NCI-H2227 treated with DMSO at 0.1 percent for 48 hours (cell line): ENCODE measurements at regions not wholly inside any gene's neighbourhood (a gene's known extent, or its start where the extent isn't known, plus 50 kb on each side); places are given as distances from the start of the nearest gene placed in this dataset.
"Not testable (repeated sequence)": the region's sequence is repeated elsewhere in the genome, so short reads cannot be mapped to it uniquely, and the experiment has no call there.

Experiments used
- DNase-seq: peaks from one replicate; lab custom pipeline; 2025; lab: John Stamatoyannopoulos, UW

DNA sequence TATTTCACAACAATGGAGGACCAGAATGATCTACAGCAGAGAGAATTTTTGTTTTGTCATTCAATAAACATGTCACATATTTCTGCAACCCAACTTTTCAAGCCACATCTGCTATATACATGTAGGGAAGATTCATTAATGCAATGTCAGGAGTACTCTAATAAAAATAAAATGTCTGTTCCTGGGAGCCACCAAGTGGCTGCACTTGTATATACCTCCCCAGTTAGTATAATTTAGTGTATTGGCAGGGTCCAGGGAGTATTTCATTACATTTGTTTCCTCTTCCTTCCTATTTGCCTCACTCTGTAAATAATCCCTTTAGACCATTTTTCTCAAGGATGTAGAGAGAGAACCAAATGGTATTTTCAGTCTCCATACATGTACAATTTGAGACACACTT lies 1169.0 kb downstream of the DIAPH3 start:
- DNase-seq = no peak

DNA sequence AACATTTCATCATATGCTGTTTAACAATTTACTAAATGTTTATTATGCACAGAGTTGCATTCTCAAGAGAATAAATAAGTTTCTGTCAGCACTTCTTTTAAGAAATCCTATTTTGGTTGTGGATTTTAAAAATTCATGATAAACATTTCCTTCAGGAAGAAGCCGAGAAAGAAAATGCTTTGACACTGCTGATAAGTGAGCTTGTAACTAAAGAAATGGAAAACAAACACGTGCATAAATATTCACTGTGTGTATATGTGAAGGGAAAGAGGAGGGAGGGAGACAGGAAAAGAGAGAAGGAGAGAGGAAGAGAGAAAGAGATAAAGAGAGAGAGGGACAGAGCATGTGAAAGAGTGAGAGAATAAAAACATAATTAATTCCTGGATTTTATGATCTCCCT lies 1165.0 kb downstream of the DIAPH3 start:
- no peak for DNase-seq

DNA sequence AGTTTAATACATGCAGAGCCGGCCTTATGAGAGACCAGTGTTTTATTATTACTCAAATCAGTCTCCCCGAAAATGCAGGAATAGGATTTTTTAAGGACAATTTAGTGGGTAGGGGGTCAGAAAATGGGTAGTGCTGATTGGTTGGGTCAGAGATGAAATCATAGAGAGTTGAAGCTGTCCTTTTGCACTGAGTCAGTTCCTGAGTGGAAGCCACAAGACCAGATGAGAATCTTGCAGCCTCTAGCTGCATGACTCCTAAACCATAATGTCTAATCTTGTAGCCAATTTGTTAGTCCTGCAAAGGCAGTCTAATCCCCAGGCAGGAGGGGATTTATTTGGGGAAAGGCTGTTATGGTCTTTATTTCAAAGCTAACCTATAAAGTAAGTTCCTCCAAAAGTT lies 1163.9 kb downstream of the DIAPH3 start:
- no peak for DNase-seq

DNA sequence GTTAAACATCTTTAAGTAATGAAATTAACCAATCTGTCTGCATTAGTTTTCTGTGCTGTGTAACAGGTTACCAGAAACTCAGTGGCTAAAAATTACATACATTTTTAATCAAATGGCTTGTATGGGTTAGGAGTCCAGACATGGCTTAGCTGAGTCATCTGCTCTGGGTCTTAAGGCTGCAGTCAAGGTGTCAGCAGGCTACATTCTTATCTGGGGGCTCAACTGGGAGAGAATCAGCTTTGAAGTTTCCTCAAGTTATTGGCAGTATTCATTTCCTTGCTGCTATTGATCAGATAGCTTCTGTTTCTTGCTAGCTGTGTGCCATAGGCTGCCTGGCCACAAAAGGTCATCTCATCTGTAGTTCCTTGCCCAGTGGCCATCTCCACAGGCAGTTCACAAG lies 1163.0 kb downstream of the DIAPH3 start:
- DNase-seq = no peak

DNA sequence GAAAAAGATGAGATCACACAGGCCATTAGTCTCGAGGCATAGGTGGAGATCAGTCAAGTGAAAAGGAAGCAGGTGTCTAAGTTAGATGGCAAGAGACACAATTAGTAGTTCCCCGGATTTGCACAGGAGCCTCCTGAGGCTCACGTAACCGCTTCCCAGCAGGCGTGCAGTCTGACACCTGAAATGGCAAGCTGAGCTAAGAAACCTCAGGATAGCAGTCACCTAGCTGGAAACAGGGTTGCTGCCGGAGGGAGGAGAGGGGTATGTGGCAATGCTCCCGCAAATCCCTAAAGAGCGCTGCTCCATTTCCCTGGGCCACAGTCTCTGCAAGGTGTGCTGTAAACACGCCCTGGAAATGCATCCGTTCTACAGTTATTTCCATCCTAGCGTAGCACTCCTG lies 1151.0 kb downstream of the DIAPH3 start:
- no peak for DNase-seq

DNA sequence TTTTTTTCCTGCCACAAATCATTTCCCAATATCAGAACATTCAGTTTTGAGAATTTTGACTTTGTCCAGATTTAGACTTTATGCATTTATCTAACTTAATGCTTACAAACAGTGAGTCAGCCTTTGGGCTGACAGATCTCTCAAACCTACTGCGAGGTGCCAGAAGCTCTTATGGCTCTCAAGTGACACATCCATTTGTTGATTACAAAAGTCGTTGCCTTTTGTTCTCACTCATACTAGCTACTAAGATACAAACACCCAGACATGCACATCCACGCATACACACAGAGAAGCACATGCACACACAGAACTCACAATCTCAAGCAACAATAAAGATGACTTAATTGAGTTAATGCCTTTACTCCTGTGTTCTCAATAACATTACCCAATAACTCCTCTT lies 1147.5 kb downstream of the DIAPH3 start:
- DNase-seq = no peak

DNA sequence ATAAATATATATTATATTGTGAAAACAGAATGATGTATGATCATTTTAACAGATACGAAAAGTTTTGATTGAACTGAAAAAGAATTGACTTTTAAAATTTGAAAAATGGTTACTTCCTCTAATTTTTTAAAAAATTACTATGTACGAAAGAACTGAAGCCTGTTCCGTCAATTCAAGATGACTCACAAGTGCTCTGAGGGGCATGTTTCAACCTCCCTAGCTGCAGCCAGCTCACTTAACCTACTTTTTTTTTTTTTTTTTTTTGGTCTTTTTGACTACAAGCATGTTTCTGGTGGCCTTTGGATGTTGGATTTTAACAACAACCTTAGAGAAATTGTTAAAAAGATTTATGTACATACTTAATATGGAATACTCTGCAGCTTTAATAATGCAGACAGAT lies 1139.3 kb downstream of the DIAPH3 start:
- no peak for DNase-seq

DNA sequence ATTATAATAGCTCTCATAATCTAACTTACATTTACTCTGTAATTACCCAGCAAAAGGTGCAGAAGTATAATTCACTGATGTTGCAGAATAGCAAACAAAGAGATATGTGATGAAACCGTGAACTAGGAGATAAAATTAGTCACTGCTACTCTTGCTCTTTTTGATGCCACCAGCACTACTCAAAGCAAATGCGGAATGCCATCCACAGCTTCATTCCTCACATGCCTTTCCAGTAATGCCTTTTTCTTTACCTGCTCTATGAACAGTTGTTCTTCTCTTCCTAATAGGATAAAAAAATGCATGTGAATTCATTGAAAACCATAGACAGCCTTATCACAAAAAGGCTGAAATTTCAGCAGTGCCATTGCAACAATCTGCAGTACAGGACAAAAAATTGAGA lies 1129.5 kb downstream of the DIAPH3 start:
- no peak for DNase-seq

DNA sequence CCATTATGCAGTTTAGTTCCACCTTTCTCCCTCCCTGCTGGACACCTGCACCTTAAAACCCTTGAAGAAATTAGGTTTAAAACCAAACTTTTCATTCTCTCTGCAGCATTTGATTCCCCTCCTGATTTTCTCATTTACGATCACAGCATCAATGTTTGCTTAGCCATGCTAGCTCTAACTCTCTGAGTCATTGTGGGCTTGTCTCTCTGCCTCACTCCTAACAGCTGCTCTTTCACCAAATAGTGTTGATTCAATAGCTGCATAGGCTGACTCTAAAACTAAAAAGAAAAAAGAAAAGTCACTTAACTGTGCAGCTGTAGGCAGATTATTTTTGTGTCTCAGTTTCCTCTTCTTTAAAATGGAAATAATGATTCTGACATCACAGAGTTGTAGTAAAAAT lies 1124.9 kb downstream of the DIAPH3 start:
- no peak for DNase-seq

DNA sequence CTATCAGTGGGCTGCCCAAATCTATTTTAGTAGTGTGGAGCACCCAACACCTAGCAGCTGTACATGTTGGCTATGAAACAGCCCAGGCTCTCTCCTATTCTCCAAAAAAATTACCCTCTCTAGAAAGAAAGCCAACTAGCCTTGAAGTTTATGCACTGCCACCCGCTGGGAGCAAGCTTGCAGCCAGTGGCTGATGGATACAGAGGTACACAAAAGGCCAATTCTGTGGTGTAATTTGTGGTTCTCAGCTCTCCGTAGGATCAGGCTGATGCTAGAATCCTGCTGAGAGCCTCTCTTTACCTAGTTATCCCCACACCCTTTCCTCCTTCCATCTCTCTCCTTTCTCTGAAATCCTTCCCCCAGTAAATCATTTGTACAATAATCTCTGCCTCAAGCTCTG lies 1120.7 kb downstream of the DIAPH3 start:
- DNase-seq = peak; percentile 1

DNA sequence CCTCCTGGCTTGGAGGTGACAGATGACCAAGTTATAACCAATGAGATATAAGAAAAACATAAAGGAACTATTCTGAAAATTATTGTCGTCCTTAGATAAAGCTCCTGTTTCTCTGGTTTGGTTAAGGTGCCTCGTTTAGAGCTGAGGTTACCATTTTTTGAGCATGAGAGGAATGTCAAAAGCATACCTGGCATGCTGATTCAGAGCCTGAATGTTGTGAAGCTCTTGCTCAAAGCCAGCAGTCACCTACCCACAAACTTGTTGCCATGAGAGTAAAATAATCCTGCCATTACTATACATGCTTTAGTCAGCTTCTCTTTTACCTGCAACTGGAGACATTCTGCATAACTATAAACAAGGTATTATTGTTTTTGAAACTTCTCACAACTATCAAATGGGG lies 1116.2 kb downstream of the DIAPH3 start:
- DNase-seq = no peak

DNA sequence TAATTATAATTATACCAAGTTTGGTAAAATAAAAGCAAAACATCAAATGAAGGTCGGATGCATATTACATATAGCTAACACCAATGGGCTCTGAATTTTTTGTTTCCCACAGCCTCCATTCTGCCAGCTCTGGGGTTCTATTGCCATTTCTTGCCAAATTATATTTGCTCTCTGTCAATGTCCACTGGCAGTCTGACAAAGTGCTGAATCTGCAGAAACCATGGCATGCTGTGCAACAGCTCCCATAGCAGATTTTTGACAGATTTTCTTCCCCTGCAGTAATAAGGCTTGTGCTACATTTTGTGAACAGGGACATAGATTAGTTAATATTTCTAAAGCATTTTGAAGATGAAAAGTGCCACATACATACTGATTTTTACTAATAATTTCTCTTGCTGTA lies 1102.1 kb downstream of the DIAPH3 start:
- DNase-seq = no peak

DNA sequence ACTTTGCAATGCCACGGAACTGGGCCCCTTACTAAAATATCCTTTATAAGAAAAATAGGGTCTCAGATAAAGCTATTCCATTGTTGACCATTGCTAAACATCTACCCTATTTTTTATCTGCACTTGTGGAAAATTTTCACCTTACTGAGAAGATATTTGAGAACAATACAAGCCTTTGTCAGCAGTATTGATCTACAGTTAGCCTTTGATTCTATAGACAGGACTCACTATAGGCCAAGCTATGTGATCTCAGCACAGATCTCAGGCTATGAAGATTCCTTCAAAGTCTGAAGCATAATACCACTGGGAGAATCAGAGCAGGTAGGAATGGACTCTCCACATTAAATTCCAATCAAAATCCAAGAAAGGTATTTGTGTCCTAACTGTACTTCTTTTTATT lies 1099.7 kb downstream of the DIAPH3 start:
- no peak for DNase-seq

DNA sequence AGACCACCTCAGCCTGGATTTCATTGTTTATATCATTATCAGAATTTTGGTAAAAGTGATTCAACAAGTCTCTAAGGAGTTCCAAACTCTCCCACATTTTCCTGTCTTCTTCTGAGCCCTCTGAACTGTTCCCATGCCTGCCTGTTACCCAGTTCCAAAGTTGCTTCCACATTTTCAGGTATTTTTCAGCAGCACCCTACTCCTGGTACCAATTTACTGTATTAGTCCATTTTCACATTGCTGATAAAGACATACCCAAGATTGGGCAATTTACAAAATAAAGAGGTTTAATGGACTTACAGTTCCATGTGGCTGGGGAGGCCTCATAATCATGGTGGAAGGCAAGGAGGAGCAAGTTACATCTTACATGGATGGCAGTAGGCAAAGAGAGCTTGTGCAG lies 1087.3 kb downstream of the DIAPH3 start:
- not testable (repeated sequence) for DNase-seq

DNA sequence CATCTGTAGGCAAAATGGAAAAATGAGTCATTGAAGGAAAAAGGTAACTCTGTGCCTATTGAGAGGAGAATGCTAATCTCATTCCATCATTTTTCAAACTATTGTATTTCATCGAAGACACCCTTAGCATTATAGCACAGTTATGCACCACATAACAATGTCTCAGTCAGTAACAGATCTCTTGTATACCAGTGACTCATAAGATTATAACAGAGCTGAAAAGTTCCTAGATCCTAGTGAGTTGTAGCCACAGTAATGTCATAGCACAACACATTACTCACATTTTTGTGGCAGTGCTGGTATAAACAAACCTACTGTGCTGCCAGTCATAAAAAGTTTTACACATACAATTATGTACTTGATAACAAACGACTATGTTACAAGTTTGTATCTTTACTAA lies 1077.6 kb downstream of the DIAPH3 start:
- no peak for DNase-seq

DNA sequence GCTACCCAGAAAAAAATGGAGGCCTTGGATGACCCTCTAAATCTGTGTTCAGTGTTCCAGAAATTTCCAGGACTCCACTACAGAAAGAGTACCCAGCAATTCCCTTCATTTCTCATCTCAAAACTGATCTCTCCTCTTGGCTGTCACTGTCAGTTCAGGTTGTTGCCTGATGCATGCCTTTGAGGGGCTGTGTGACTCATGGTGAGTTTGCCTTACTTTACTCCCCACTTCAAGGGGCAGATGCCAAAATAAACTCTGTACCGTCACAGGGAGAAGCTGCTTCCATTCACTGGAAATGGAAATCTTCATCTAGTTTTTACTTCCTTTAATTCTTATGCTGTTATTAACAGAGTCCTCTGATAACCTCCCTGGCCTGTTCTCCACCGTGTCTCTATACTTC lies 1075.0 kb downstream of the DIAPH3 start:
- DNase-seq = no peak

DNA sequence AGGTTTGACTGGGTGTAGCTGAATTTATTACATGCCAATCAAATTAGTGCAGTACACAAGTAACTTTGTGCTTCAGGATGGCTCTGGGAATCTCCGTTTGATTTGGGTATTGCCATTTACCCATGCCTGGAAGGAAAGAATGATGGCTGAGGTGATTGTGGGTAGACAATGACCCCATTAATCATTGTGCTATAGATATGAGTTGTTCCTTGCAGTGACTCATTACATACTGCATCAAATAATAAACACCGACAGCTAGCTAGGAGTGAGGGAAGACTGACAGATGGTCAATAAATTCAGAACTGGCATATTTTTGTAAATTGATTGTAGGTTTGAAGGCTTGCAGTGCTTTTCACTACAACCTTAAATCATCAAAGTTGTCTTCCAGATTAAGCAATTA lies 1069.5 kb downstream of the DIAPH3 start:
- DNase-seq = no peak

DNA sequence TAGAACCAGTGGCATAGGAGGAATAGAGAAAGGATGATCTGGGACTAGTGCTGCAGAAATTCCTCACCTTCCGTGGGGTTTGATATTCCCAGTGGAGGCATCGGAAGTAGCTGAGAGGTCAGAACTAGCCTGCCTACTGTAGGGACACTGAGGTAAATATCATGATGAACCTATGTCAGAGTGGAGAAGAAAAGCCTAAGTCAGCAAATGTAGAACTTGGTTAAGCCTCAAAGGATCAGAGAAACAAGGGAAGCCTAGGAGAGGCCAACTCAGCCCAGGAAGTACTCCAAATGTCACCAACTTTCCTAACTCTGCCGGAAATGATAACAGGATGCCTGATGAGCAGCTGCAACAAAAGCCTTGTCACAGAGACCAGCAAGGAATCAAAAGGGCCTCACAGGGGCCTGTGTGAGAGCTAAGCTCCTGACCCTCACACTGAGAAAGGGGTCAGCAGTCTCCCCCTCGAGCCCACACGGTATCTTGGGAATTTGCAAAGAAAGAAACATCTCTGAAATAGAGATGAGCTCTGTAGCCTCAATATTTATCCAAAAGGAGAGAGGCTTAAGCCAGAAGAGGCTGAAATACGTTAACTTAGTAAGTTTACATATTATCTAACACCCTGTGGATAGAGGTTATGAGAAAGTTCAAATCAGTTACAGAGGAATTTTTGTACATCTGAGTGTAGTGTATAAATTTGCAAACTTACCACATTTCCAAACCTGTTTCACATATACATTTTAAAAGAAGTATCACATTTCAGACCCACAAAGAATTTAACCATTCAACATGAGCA lies 1064.3 kb downstream of the DIAPH3 start:
- DNase-seq = no peak

DNA sequence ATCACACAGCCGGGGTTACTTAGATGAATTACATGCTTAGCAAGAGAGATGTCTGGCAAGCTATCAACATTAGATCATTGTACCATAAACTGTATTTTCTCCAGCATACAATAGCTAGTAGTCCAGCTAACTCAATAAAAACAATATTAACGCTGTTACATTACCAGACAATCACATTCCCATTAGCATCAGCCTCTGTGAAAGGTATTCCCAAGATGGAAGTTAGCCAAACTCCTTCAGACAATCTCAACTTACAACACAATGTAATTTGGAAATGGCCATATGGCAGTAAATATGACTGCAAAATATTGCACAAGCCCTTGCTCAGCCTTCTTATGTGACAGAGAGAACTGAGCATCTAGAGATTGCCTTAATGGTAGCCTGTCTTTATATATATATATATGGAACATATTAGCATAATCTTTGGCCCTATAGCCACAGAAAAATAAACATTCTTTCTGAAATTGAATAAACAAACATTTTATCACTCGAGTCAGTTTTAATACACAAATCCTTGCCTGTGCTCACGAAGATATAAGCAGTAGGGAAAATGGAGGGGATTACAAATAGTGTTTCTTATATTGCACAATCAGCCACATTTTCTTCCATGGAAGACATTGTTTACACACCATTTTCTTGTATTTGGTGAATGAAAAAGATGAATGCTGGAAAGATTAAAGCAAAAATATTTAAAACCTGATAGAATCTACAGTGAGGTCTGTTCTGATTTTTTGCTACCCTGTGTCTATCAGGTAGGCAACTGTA lies 1060.5 kb downstream of the DIAPH3 start:
- DNase-seq = no peak

DNA sequence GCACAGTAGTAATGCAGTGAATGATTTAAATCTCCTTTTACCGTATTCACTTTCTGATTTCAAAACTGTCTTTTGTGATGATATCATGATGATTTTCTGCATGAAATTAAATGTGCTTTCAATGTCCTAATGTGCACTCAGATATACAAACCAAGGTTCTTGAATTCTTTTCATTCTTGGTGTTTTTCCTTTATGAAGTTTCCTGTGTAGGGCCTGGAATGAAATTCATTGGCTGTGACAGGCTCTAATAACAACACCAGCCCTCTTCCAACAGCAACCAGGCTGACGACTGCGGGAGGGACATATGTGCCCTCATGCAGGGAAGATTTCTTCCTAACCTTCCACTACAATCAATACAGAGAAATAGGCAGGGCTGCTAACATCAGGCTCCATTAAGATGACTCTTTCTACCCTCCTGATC lies 1052.0 kb downstream of the DIAPH3 start:
- DNase-seq = peak; percentile 57

DNA sequence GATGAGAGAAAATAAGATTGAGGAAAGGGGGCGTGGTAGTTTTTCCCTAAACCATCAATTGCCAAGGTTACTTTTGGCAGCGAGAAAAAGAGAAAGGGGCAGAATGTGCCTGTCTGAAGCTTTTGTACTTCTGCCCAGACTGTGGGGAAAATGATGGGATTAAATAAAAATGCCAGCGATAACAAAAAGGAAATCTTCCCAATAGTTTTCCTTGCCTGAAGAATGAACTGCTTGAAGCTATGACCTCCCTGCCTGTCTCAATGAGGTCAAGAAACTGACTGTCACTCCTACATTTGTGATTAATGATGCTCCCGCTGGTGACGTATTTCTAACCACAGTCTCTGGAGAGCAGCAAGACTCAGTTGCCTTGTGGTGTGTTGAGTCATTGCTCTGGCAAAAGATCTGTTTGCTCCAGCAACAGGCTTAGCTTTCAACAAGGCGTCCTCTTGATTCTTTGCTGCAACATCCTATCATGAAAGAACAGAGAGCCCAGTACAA lies 1051.5 kb downstream of the DIAPH3 start:
- peak; percentile 57 for DNase-seq

DNA sequence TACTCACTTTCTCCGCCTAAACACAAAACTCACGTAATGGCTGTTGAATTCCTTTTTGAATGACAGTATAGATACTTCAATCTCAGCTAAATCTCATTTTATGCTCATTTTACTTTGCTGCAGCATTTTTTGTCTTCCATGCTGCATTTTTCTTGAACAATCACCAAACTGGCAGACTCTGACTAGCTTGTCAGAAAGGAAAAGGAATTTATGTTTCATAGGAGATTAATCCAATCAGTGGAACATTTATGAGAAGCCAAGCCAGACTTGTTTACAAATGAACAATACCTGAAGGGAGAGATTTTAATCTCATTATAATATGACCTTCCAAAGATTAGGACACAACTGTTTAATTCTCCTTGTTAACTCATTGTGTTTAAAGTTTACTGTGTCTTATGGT lies 1044.3 kb downstream of the DIAPH3 start:
- DNase-seq = no peak

DNA sequence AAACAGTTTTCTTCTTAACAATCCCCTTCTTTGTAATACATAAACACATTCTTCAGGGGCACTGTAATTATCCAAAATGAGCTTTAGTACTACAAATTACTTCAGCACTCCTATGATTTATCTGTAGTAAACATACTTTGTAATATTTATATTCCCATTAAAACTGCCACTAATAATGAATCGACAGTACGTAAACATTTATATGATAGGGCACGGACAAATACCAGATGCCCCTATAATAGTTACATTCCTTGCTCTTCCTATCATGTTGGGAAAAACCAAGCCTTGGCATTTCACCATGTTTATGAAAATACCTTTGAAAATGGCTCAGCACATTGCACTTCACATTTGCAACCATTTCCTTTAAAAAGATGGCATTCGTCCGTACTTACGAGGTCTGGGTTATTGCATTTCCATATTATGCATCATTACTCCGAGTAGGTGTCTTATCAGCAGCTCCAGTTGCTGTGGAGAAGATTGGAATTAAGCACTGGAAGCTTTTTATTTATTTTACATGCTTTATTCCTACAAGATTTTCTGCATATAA lies 1043.4 kb downstream of the DIAPH3 start:
- no peak for DNase-seq
